Liver (tissue), 8 donors: ENCODE measurements at regions not wholly inside any gene's neighbourhood (a gene's known extent, or its start where the extent isn't known, plus 50 kb on each side); places are given as distances from the start of the nearest gene placed in this dataset.

Experiments used
- DNase-seq: peaks from one replicate; pipeline ENCODE4 v3.0.0-alpha.2; 2017; ENCODE audit warnings: low spot score
- H3K27ac ChIP-seq, 2 donors: one replicate each; pipeline ENCODE4 v1.7.0; 2013; ENCODE audit warnings: inconsistent platforms in 2 of 2, low read length in 2 of 2, control low read depth in 1 of 2, low read depth in 1 of 2, mild to moderate bottlenecking in 1 of 2
- H3K27me3 ChIP-seq, 4 donors: one replicate each; pipeline versions ENCODE4 v1.6.1 to v1.7.0; 2013; ENCODE audit warnings: low read length in 3 of 4, inconsistent platforms in 1 of 4, mild to moderate bottlenecking in 1 of 4, moderate library complexity in 1 of 4; ENCODE audit not compliant: control insufficient read depth in 4 of 4, insufficient read depth in 4 of 4
- H3K36me3 ChIP-seq, 4 donors: one replicate each; pipeline versions ENCODE4 v1.6.1 to v1.7.0; 2013; ENCODE audit warnings: low read length in 3 of 4, mild to moderate bottlenecking in 3 of 4, low read depth in 1 of 4, moderate library complexity in 1 of 4; ENCODE audit not compliant: control insufficient read depth in 4 of 4, insufficient read depth in 3 of 4
- H3K4me1 ChIP-seq, 4 donors: one replicate each; pipeline versions ENCODE4 v1.6.1 to v1.7.0; 2013; ENCODE audit warnings: low read length in 3 of 4, mild to moderate bottlenecking in 3 of 4, moderate library complexity in 1 of 4; ENCODE audit not compliant: control insufficient read depth in 4 of 4, insufficient read depth in 4 of 4
- H3K4me3 ChIP-seq, 3 donors: one replicate each; pipeline versions ENCODE4 v1.6.1 to v1.7.0; 2013; ENCODE audit warnings: low read length in 3 of 3, control low read depth in 1 of 3, low read depth in 1 of 3, mild to moderate bottlenecking in 1 of 3
- H3K9ac ChIP-seq, 2 donors: one replicate each; pipeline ENCODE4 v1.7.0; 2013; ENCODE audit warnings: low read length in 2 of 2, mild to moderate bottlenecking in 2 of 2, moderate library complexity in 2 of 2, control low read depth in 1 of 2, low read depth in 1 of 2
- H3K9me3 ChIP-seq, 4 donors: one replicate each; pipeline versions ENCODE4 v1.6.1 to v1.7.0; 2013; ENCODE audit warnings: low read length in 3 of 4; ENCODE audit not compliant: control insufficient read depth in 4 of 4
- ATF3 ChIP-seq: IDR thresholded peaks from 2 replicates; pipeline ENCODE4 v1.6.1; 2016; ENCODE audit warnings: antibody characterized with exemption
- EGR1 ChIP-seq, 2 donors: IDR thresholded peaks; 2 replicates each; pipeline ENCODE4 v1.6.1; 2016 to 2018; ENCODE audit warnings: antibody characterized with exemption in 2 of 2, low read depth in 2 of 2
- FOXA1 ChIP-seq: IDR thresholded peaks from 2 replicates; pipeline ENCODE4 v1.6.1; 2016; ENCODE audit warnings: antibody characterized with exemption
- FOXA2 ChIP-seq: IDR thresholded peaks from 2 replicates; pipeline ENCODE4 v1.6.1; 2016; ENCODE audit warnings: antibody characterized with exemption
- GABPA ChIP-seq, 2 donors: IDR thresholded peaks in 1 of 2; conservative IDR thresholded peaks in 1 of 2; 2 replicates each; pipeline ENCODE4 v1.6.1; 2016; ENCODE audit warnings: antibody characterized with exemption in 2 of 2, mild to moderate bottlenecking in 1 of 2, moderate library complexity in 1 of 2
- HNF4A ChIP-seq, 2 donors: conservative IDR thresholded peaks; 2 replicates each; pipeline ENCODE4 v1.6.1; 2016; ENCODE audit warnings: antibody characterized with exemption in 2 of 2, mild to moderate bottlenecking in 2 of 2
- MAX ChIP-seq: IDR thresholded peaks from 2 replicates; pipeline ENCODE4 v1.6.1; 2016; ENCODE audit warnings: antibody characterized with exemption
- NR2F2 ChIP-seq: IDR thresholded peaks from 2 replicates; pipeline ENCODE4 v1.6.1; 2016; ENCODE audit warnings: antibody characterized with exemption
- RAD21 ChIP-seq, 2 donors: IDR thresholded peaks; 2 replicates each; pipeline ENCODE4 v1.6.1; 2016; ENCODE audit warnings: antibody characterized with exemption in 2 of 2, mild to moderate bottlenecking in 2 of 2
- REST ChIP-seq: IDR thresholded peaks from 2 replicates; pipeline ENCODE4 v1.6.1; 2016; ENCODE audit warnings: antibody characterized with exemption, mild to moderate bottlenecking
- RXRA ChIP-seq, 2 donors: IDR thresholded peaks; 2 replicates each; pipeline ENCODE4 v1.6.1; 2017 to 2018; ENCODE audit warnings: antibody characterized with exemption in 2 of 2, mild to moderate bottlenecking in 1 of 2
- SP1 ChIP-seq: IDR thresholded peaks from 2 replicates; pipeline ENCODE4 v1.6.1; 2018; ENCODE audit warnings: antibody characterized with exemption, mild to moderate bottlenecking
- TAF1 ChIP-seq: conservative IDR thresholded peaks from 2 replicates; pipeline ENCODE4 v1.6.1; 2016; ENCODE audit warnings: antibody characterized with exemption, mild to moderate bottlenecking
- YY1 ChIP-seq: IDR thresholded peaks from 2 replicates; pipeline ENCODE4 v1.6.1; 2016; ENCODE audit warnings: antibody characterized with exemption, mild to moderate bottlenecking
- ZBTB33 ChIP-seq: IDR thresholded peaks from 2 replicates; pipeline ENCODE4 v1.6.1; 2016; ENCODE audit warnings: antibody characterized with exemption
- WGBS: extraction: QIAGEN DNeasy Blood & Tissue Kit; methylation state at CpG from one replicate; pipeline ENCODE4 v1.1.7; 2013; 5-methylcytosine and 5-hydroxymethylcytosine counted together
- TF ChIP-seq, protein P1 (sequence below): fragments of 150-350 bp; IDR thresholded peaks from 2 replicates; pipeline ENCODE4 v1.5.1; 2017; ENCODE audit warnings: improper control_type of control experiment, low read depth, low read length; ENCODE audit not compliant: missing input control
- donor health status: healthy.
- donor health status: healthy.
- donor health status: healthy.
- donor health status: healthy.
- donor health status: healthy.

DNA sequence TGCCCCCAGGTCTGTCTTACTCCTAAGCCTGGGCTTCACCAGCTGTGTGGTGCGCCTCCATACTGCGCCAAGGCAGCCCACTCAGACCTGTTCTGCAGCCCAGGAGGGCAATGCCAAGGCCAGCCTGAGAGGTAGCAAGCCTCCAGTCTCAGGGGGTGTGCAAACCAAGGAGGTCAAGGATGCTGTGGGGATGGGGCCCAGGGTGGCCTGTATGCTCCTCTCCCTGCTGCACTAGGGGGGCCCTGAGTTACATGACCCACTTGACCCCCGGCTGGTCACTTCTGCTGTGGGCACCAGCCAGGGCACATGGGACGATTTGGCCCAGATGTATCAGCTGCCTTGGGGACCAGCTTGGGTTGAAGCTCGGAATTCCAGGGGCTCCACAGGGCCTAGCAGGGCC, 70.0 kb upstream of the SLC6A6 start:
- WGBS, result 94% methylated on average over 5 of the region's 5 CpGs
- H3K27ac ChIP-seq, result no peak overlapping the region
- no peak overlapping the region for H3K9ac ChIP-seq
- DNase-seq, result no peak
- TF ChIP-seq RXRA (IDR thresholded peaks at IDR 0.05) (no peak), FOXA1 (no peak), EGR1 (IDR thresholded peaks at IDR 0.05; ENCODE audit: low read depth in 2 of 2) (no peak), RAD21 (IDR thresholded peaks at IDR 0.05) (no peak)
- no peaks in the 10 kb centered on the region for H3K36me3 ChIP-seq
- H3K27me3 ChIP-seq, result no peaks in the 10 kb centered on the region
- peaks cover 4 to 14% (median 11%) of the 10 kb centered on the region in 4 donors for H3K4me1 ChIP-seq
- H3K9me3 ChIP-seq, result no peaks in the 10 kb centered on the region
- H3K4me3 ChIP-seq, result no peak overlapping the region

DNA sequence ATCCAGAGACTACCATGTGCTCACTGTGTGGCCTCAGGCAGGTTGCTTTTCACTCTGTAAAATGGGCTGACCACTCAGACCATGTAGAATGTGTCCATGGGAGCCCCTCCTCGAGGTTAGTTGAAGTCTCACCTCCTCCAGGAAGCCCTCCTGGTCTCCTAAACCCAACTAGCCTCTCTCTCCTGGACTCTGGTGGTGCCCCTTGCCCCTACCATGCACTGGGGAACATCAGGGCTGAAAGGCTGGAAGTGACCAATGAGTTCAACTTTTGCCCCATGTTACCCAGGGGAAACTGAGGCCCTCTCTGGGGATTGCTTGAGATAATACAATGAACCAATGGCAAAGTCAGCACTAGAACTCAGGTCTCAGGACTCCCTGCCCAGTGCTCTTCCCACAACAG, 69.2 kb upstream of the SLC6A6 start:
- no peaks in the 10 kb centered on the region for H3K9me3 ChIP-seq
- H3K4me1 ChIP-seq, result peaks cover 4 to 14% (median 11%) of the 10 kb centered on the region in 4 donors
- TF ChIP-seq ATF3 (no peak), REST (no peak), NR2F2 (no peak), FOXA2 (no peak), GABPA (IDR thresholded peaks at IDR 0.05 in 1 of 2, conservative IDR thresholded peaks at IDR 0.05 in 1 of 2) (no peak)
- no peak overlapping the region for H3K4me3 ChIP-seq
- no peak overlapping the region for H3K9ac ChIP-seq
- WGBS, result 84% methylated on average over 1 of the region's 1 CpG
- no peak overlapping the region for H3K27ac ChIP-seq
- H3K36me3 ChIP-seq, result no peaks in the 10 kb centered on the region
- DNase-seq, result no peak
- H3K27me3 ChIP-seq, result no peaks in the 10 kb centered on the region

DNA sequence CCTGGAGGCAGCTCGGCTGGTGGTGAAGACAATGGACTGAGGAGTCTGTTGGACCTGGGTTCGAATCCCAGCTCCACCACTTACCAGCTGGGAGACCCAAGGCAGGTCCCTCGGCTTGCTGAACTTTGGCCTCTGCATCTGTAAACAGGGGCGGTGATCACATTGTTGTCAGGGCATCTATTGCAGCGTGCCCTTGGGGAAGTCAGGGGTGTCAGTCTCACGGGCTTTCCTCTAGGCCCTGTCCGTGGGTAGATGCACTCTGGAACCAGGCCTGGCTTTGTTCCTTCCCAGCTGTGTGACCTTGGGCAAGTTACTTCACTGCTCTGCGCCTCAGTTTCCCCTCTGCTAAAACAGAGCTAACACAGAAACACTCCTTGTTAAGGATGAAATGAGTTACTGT, 68.8 kb upstream of the SLC6A6 start:
- Histone ChIP-seq H3K9me3 (no peaks in the 10 kb centered on the region), H3K27ac (no peak overlapping the region), H3K27me3 (no peaks in the 10 kb centered on the region), H3K4me1 (peaks cover 4 to 14% (median 11%) of the 10 kb centered on the region in 4 donors), H3K36me3 (no peaks in the 10 kb centered on the region), H3K9ac (no peak overlapping the region), H3K4me3 (no peak overlapping the region)
- WGBS, result 70% methylated on average over 8 of the region's 8 CpGs
- no peak for DNase-seq
- TF ChIP-seq HNF4A (conservative IDR thresholded peaks at IDR 0.05) (no peak), FOXA1 (no peak), ATF3 (no peak), MAX (no peak), NR2F2 (no peak), RXRA (IDR thresholded peaks at IDR 0.05) (no peak), ZBTB33 (no peak), TAF1 (no peak), SP1 (no peak), EGR1 (IDR thresholded peaks at IDR 0.05; ENCODE audit: low read depth in 2 of 2) (no peak), GABPA (IDR thresholded peaks at IDR 0.05 in 1 of 2, conservative IDR thresholded peaks at IDR 0.05 in 1 of 2) (no peak), REST (no peak), YY1 (no peak), RAD21 (IDR thresholded peaks at IDR 0.05) (no peak)
- TF ChIP-seq, protein P1, sequence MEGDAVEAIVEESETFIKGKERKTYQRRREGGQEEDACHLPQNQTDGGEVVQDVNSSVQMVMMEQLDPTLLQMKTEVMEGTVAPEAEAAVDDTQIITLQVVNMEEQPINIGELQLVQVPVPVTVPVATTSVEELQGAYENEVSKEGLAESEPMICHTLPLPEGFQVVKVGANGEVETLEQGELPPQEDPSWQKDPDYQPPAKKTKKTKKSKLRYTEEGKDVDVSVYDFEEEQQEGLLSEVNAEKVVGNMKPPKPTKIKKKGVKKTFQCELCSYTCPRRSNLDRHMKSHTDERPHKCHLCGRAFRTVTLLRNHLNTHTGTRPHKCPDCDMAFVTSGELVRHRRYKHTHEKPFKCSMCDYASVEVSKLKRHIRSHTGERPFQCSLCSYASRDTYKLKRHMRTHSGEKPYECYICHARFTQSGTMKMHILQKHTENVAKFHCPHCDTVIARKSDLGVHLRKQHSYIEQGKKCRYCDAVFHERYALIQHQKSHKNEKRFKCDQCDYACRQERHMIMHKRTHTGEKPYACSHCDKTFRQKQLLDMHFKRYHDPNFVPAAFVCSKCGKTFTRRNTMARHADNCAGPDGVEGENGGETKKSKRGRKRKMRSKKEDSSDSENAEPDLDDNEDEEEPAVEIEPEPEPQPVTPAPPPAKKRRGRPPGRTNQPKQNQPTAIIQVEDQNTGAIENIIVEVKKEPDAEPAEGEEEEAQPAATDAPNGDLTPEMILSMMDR, result no peak
